Astrocyte (in vitro differentiated cells and primary cell): ENCODE measurements at regions not wholly inside any gene's neighbourhood (a gene's known extent, or its start where the extent isn't known, plus 50 kb on each side); places are given as distances from the start of the nearest gene placed in this dataset.

ENCODE experiments used
- DNase-seq: peaks from one replicate; pipeline ENCODE4 v3.0.0-alpha.2; 2010; ENCODE audit warnings: low read depth
- FAIRE-seq: peaks from 2 replicates; lab custom pipeline; 2011; peaks lifted over from hg19 to GRCh38; lab: Jason Lieb, UNC
- H2AFZ ChIP-seq: 2 replicates; pipeline ENCODE4 v1.6.0; 2012; ENCODE audit warnings: low read depth, low read length, inconsistent platforms
- H3K27ac ChIP-seq: 2 replicates; pipeline ENCODE4 v1.5.1; 2011; ENCODE audit warnings: low read depth, low read length, inconsistent platforms
- H3K27me3 ChIP-seq: 2 replicates; pipeline ENCODE4 v1.6.0; 2011; ENCODE audit warnings: low read length, inconsistent platforms; ENCODE audit not compliant: insufficient read depth
- H3K36me3 ChIP-seq: 2 replicates; pipeline ENCODE4 v1.5.1; 2011; ENCODE audit warnings: low read length, inconsistent platforms; ENCODE audit not compliant: insufficient read depth
- H3K4me1 ChIP-seq: 2 replicates; pipeline ENCODE4 v1.5.1; 2011; ENCODE audit warnings: low read length, inconsistent platforms; ENCODE audit not compliant: insufficient read depth
- H3K4me2 ChIP-seq: 2 replicates; pipeline ENCODE4 v1.6.0; 2012; ENCODE audit warnings: low read length, inconsistent platforms
- H3K4me3 ChIP-seq: 2 replicates; pipeline ENCODE4 v1.5.1; 2011; ENCODE audit warnings: low read depth, mild to moderate bottlenecking, low read length, inconsistent platforms; ENCODE audit not compliant: insufficient read depth
- H3K79me2 ChIP-seq: 2 replicates; pipeline ENCODE4 v1.6.0; 2012; ENCODE audit warnings: mild to moderate bottlenecking, low read length, inconsistent platforms; ENCODE audit not compliant: insufficient read depth
- H3K9ac ChIP-seq: 2 replicates; pipeline ENCODE4 v1.6.0; 2012; ENCODE audit warnings: mild to moderate bottlenecking, low read length, inconsistent platforms
- H3K9me3 ChIP-seq: 2 replicates; pipeline ENCODE4 v1.5.1; 2012; ENCODE audit warnings: low read depth, mild to moderate bottlenecking, low read length, inconsistent platforms; ENCODE audit not compliant: insufficient read depth
- H4K20me1 ChIP-seq: 2 replicates; pipeline ENCODE4 v1.6.0; 2012; ENCODE audit warnings: low read length, inconsistent platforms; ENCODE audit not compliant: insufficient read depth
- H3K27ac Mint-ChIP-seq: one replicate; pipeline ENCODE4 v1.8.0; 2021; ENCODE audit warnings: mild to moderate bottlenecking, mixed read lengths; ENCODE audit not compliant: unreplicated experiment
- H3K27me3 Mint-ChIP-seq: one replicate; pipeline ENCODE4 v1.8.0; 2021; ENCODE audit warnings: low read depth, mixed read lengths; ENCODE audit not compliant: unreplicated experiment
- H3K36me3 Mint-ChIP-seq: one replicate; pipeline ENCODE4 v1.8.0; 2021; ENCODE audit warnings: low read depth, mixed read lengths; ENCODE audit not compliant: unreplicated experiment
- H3K4me1 Mint-ChIP-seq: one replicate; pipeline ENCODE4 v1.8.0; 2021; ENCODE audit warnings: low read depth, mixed read lengths; ENCODE audit not compliant: unreplicated experiment
- H3K4me3 Mint-ChIP-seq: one replicate; pipeline ENCODE4 v1.8.0; 2021; ENCODE audit warnings: mild to moderate bottlenecking, moderate library complexity, mixed read lengths; ENCODE audit not compliant: unreplicated experiment
- H3K9me3 Mint-ChIP-seq: one replicate; pipeline ENCODE4 v1.8.0; 2021; ENCODE audit warnings: mild to moderate bottlenecking, mixed read lengths; ENCODE audit not compliant: unreplicated experiment
- CTCF ChIP-seq: IDR thresholded peaks from 2 replicates; pipeline ENCODE4 v1.5.1; 2011; ENCODE audit warnings: low read depth, mild to moderate bottlenecking, inconsistent platforms, low read length, moderate library complexity; ENCODE audit not compliant: insufficient read depth
- EZH2 ChIP-seq: IDR thresholded peaks from 2 replicates; pipeline ENCODE4 v1.6.1; 2012; ENCODE audit warnings: mild to moderate bottlenecking, low read length, inconsistent platforms; ENCODE audit not compliant: insufficient read depth

GRCh38 chr3:69500604-69501003 is 114.7 kb upstream of the FRMD4B start:
- Mint-ChIP-seq H3K36me3 (no peaks in the 10 kb centered on the region), H3K4me1 (peaks cover 7% of the 10 kb centered on the region), H3K4me3 (no peak overlapping the region), H3K9me3 (peaks cover 4% of the 10 kb centered on the region), H3K27me3 (no peaks in the 10 kb centered on the region), H3K27ac (no peak overlapping the region)
- Histone ChIP-seq H4K20me1 (no peaks in the 10 kb centered on the region), H2AFZ (no peak overlapping the region), H3K79me2 (no peaks in the 10 kb centered on the region), H3K27me3 (no peaks in the 10 kb centered on the region), H3K4me1 (no peaks in the 10 kb centered on the region), H3K9me3 (no peaks in the 10 kb centered on the region), H3K27ac (no peak overlapping the region), H3K4me3 (no peak overlapping the region), H3K36me3 (no peaks in the 10 kb centered on the region), H3K9ac (no peak overlapping the region), H3K4me2 (no peak overlapping the region)
- TF ChIP-seq EZH2 (no peak), CTCF (no peak)
- DNase-seq, result no peak
- FAIRE-seq, result no peak

GRCh38 chr3:69499899-69500421 is 114.1 kb upstream of the FRMD4B start:
- H3K4me1 ChIP-seq, result no peaks in the 10 kb centered on the region
- no peak overlapping the region for H3K4me2 ChIP-seq
- FAIRE-seq, result no peak
- Mint-ChIP-seq H3K27ac (no peak overlapping the region), H3K4me1 (peaks cover 7% of the 10 kb centered on the region), H3K27me3 (no peaks in the 10 kb centered on the region), H3K9me3 (peaks cover 4% of the 10 kb centered on the region), H3K4me3 (no peak overlapping the region), H3K36me3 (no peaks in the 10 kb centered on the region)
- no peaks in the 10 kb centered on the region for H3K36me3 ChIP-seq
- DNase-seq, result no peak
- no peaks in the 10 kb centered on the region for H3K9me3 ChIP-seq
- H3K79me2 ChIP-seq, result no peaks in the 10 kb centered on the region
- H3K4me3 ChIP-seq, result no peak overlapping the region
- H3K27me3 ChIP-seq, result no peaks in the 10 kb centered on the region
- no peak overlapping the region for H3K27ac ChIP-seq
- no peaks in the 10 kb centered on the region for H4K20me1 ChIP-seq
- no peak for TF ChIP-seq EZH2
- no peak for TF ChIP-seq CTCF
- H3K9ac ChIP-seq, result no peak overlapping the region
- no peak overlapping the region for H2AFZ ChIP-seq

- H3K4me3 Mint-ChIP-seq, result no peak overlapping the region
- TF ChIP-seq EZH2 (no peak), CTCF (no peak)
- DNase-seq, result no peak
- no peak overlapping the region for H3K4me3 ChIP-seq
- no peaks in the 10 kb centered on the region for H3K9me3 ChIP-seq
- H3K27ac Mint-ChIP-seq, result no peak overlapping the region
- peaks cover 5% of the 10 kb centered on the region for H3K4me1 Mint-ChIP-seq
- no peak overlapping the region for H3K9ac ChIP-seq
- FAIRE-seq, result no peak
- no peaks in the 10 kb centered on the region for H3K36me3 ChIP-seq
- H3K36me3 Mint-ChIP-seq, result no peaks in the 10 kb centered on the region
- H3K27ac ChIP-seq, result no peak overlapping the region
- H3K79me2 ChIP-seq, result no peaks in the 10 kb centered on the region
- no peaks in the 10 kb centered on the region for H3K4me1 ChIP-seq
- no peaks in the 10 kb centered on the region for H3K27me3 Mint-ChIP-seq
- H4K20me1 ChIP-seq, result no peaks in the 10 kb centered on the region
- peaks cover 4% of the 10 kb centered on the region for H3K9me3 Mint-ChIP-seq
- H2AFZ ChIP-seq, result no peak overlapping the region
- no peak overlapping the region for H3K4me2 ChIP-seq
- no peaks in the 10 kb centered on the region for H3K27me3 ChIP-seq
Observed at GRCh38 chr3:69499422-69499821, 113.5 kb upstream of the FRMD4B start.
